Osteoblast (primary cell): ENCODE measurements at regions not wholly inside any gene's neighbourhood (a gene's known extent, or its start where the extent isn't known, plus 50 kb on each side); places are given as distances from the start of the nearest gene placed in this dataset.

Experiments
- DNase-seq: peaks from one replicate; pipeline ENCODE4 v3.0.0; 2011; ENCODE audit warnings: low spot score, mixed read lengths; ENCODE audit not compliant: insufficient read length; ENCODE audit errors: missing footprints
- H2AFZ ChIP-seq: 2 replicates; pipeline ENCODE4 v1.6.0; 2011; ENCODE audit warnings: mild to moderate bottlenecking, low read length
- H3K27ac ChIP-seq: 2 replicates; pipeline ENCODE4 v1.5.1; 2011; ENCODE audit warnings: mild to moderate bottlenecking, low read depth, low read length, moderate library complexity
- H3K27me3 ChIP-seq: 2 replicates; pipeline ENCODE4 v1.6.0; 2012; ENCODE audit warnings: mild to moderate bottlenecking, control low read depth, inconsistent platforms, low read length, moderate library complexity; ENCODE audit not compliant: insufficient read depth
- H3K36me3 ChIP-seq: 2 replicates; pipeline ENCODE4 v1.5.1; 2011; ENCODE audit warnings: mild to moderate bottlenecking, low read length, control low read depth, moderate library complexity; ENCODE audit not compliant: insufficient read depth
- H3K4me1 ChIP-seq: 2 replicates; pipeline ENCODE4 v1.5.1; 2011; ENCODE audit warnings: mild to moderate bottlenecking, low read length, control low read depth, moderate library complexity; ENCODE audit not compliant: insufficient read depth
- H3K4me2 ChIP-seq: 2 replicates; pipeline ENCODE4 v1.6.0; 2011; ENCODE audit warnings: mild to moderate bottlenecking, low read length; ENCODE audit not compliant: insufficient read depth
- H3K4me3 ChIP-seq: fragments of 200-600 bp; sonication (generic); 3 replicates; pipeline ENCODE4 v1.5.1; 2012; ENCODE audit warnings: mild to moderate bottlenecking, low read length, inconsistent platforms; ENCODE audit not compliant: insufficient read depth
- H3K79me2 ChIP-seq: 2 replicates; pipeline ENCODE4 v1.6.0; 2012; ENCODE audit warnings: mild to moderate bottlenecking, low read length, control low read depth, inconsistent platforms; ENCODE audit not compliant: insufficient read depth
- H3K9me3 ChIP-seq: 2 replicates; pipeline ENCODE4 v1.5.1; 2011; ENCODE audit warnings: low read depth, low read length, control low read depth
- H4K20me1 ChIP-seq: 2 replicates; pipeline ENCODE4 v1.6.0; 2012; ENCODE audit warnings: mild to moderate bottlenecking, low read length, control low read depth; ENCODE audit not compliant: insufficient read depth
- CTCF ChIP-seq: IDR thresholded peaks from 2 replicates; pipeline ENCODE4 v1.5.1; 2011; ENCODE audit warnings: mild to moderate bottlenecking, low read depth, low read length, moderate library complexity; ENCODE audit errors: extremely low read depth

- no peak for TF ChIP-seq CTCF
- H3K79me2 ChIP-seq = no peaks in the 10 kb centered on the region
These were observed 50.8 kb upstream of the INCENP start for GRCh38 chr11:62073061-62073460.

GRCh38 chr11:62071408-62071807 lies 52.4 kb upstream of the INCENP start:
- Histone ChIP-seq H3K4me3 (no peak overlapping the region), H2AFZ (no peak overlapping the region), H3K79me2 (no peaks in the 10 kb centered on the region), H3K4me1 (no peaks in the 10 kb centered on the region), H4K20me1 (no peaks in the 10 kb centered on the region), H3K27ac (no peak overlapping the region), H3K27me3 (no peaks in the 10 kb centered on the region), H3K9me3 (no peaks in the 10 kb centered on the region), H3K36me3 (no peaks in the 10 kb centered on the region), H3K4me2 (no peak overlapping the region)
- TF ChIP-seq CTCF = no peak
- DNase-seq = no peak

More at GRCh38 chr11:62073061-62073460, 50.8 kb upstream of the INCENP start:
- Histone ChIP-seq H3K27ac (no peak overlapping the region), H3K4me3 (no peak overlapping the region), H3K9me3 (no peaks in the 10 kb centered on the region), H3K27me3 (no peaks in the 10 kb centered on the region), H3K36me3 (no peaks in the 10 kb centered on the region), H3K4me2 (no peak overlapping the region), H3K4me1 (no peaks in the 10 kb centered on the region), H2AFZ (no peak overlapping the region), H4K20me1 (no peaks in the 10 kb centered on the region)
- no peak for DNase-seq

GRCh38 chr11:62069986-62070919 lies 53.6 kb upstream of the INCENP start:
- Histone ChIP-seq H3K4me3 (no peak overlapping the region), H3K27ac (no peak overlapping the region), H3K4me1 (no peaks in the 10 kb centered on the region), H3K27me3 (no peaks in the 10 kb centered on the region), H3K36me3 (no peaks in the 10 kb centered on the region), H3K4me2 (no peak overlapping the region), H3K79me2 (no peaks in the 10 kb centered on the region), H2AFZ (no peak overlapping the region), H4K20me1 (no peaks in the 10 kb centered on the region), H3K9me3 (no peaks in the 10 kb centered on the region)
- no peak for DNase-seq
- TF ChIP-seq CTCF = no peak

GRCh38 chr11:62069374-62069773 lies 54.4 kb upstream of the INCENP start:
- no peaks in the 10 kb centered on the region for H3K27me3 ChIP-seq
- no peaks in the 10 kb centered on the region for H3K36me3 ChIP-seq
- no peak for TF ChIP-seq CTCF
- H3K4me3 ChIP-seq = no peak overlapping the region
- H3K4me1 ChIP-seq = no peaks in the 10 kb centered on the region
- H3K9me3 ChIP-seq = no peaks in the 10 kb centered on the region
- no peak overlapping the region for H2AFZ ChIP-seq
- H3K4me2 ChIP-seq = no peak overlapping the region
- DNase-seq = no peak
- H4K20me1 ChIP-seq = no peaks in the 10 kb centered on the region
- no peaks in the 10 kb centered on the region for H3K79me2 ChIP-seq
- H3K27ac ChIP-seq = no peak overlapping the region
